Nephron (organoid): ENCODE measurements at regions not wholly inside any gene's neighbourhood (a gene's known extent, or its start where the extent isn't known, plus 50 kb on each side); places are given as distances from the start of the nearest gene placed in this dataset.
A peak's percentile ranks its signal among the peaks of the same experiment; 100 is the strongest.
"Not testable (repeated sequence)": the region's sequence is repeated elsewhere in the genome, so short reads cannot be mapped to it uniquely, and the experiment has no call there.

Source experiments
- H3K27ac Mint-ChIP-seq, 3 experiments: 2 replicates each; pipeline ENCODE4 v1.8.0; 2020; ENCODE audit warnings: mixed read lengths in 3 of 3, mild to moderate bottlenecking in 2 of 3, moderate library complexity in 1 of 3
- H3K27me3 Mint-ChIP-seq: 2 replicates; pipeline ENCODE4 v1.8.0; 2021; ENCODE audit warnings: low read depth, mild to moderate bottlenecking, moderate library complexity, mixed read lengths
- H3K36me3 Mint-ChIP-seq: 2 replicates; pipeline ENCODE4 v1.8.0; 2020; ENCODE audit warnings: low read depth, mixed read lengths
- H3K4me1 Mint-ChIP-seq: 2 replicates; pipeline ENCODE4 v1.8.0; 2020; ENCODE audit warnings: mixed read lengths
- H3K4me3 Mint-ChIP-seq, 3 experiments: 2 replicates each; pipeline ENCODE4 v1.8.0; 2020; ENCODE audit warnings: mild to moderate bottlenecking in 3 of 3, mixed read lengths in 3 of 3, moderate library complexity in 2 of 3
- H3K9me3 Mint-ChIP-seq: 2 replicates; pipeline ENCODE4 v1.8.0; 2020; ENCODE audit warnings: mixed read lengths
- TF ChIP-seq, protein P1 (sequence below), 3 experiments: fragments of 200-600 bp; sonication (generic); IDR thresholded peaks; one replicate each; pipeline ENCODE4 v1.5.0; 2021; ENCODE audit warnings: antibody characterized with exemption in 3 of 3; ENCODE audit not compliant: unreplicated experiment in 3 of 3

DNA sequence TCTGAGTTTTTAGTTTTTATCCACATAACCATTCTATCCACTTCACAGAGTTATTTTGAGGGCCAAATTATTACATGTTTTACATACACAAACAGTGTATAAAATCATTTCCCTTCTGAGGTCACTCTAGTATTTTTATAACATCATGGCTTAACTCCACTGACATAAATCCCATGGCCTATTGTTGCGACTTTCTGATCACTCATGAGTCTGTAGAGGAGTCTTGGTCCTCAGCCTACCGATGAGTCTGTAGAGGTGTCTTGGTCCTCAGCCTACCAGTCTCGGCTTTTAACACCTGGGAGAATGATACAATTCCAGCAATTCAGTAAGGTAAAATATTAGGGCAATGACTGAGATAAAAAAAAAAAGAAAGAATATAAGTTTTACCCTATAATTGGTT, 483.7 kb downstream of the USP25 start:
- Mint-ChIP-seq H3K4me3 (no peak overlapping the region), H3K4me1 (peaks cover 73% of the 10 kb centered on the region), H3K27ac (peak overlapping the region; percentile 70 to 95 (median 76)), H3K27me3 (no peaks in the 10 kb centered on the region), H3K36me3 (peaks cover 28% of the 10 kb centered on the region), H3K9me3 (no peaks in the 10 kb centered on the region)
- TF ChIP-seq, protein P1, sequence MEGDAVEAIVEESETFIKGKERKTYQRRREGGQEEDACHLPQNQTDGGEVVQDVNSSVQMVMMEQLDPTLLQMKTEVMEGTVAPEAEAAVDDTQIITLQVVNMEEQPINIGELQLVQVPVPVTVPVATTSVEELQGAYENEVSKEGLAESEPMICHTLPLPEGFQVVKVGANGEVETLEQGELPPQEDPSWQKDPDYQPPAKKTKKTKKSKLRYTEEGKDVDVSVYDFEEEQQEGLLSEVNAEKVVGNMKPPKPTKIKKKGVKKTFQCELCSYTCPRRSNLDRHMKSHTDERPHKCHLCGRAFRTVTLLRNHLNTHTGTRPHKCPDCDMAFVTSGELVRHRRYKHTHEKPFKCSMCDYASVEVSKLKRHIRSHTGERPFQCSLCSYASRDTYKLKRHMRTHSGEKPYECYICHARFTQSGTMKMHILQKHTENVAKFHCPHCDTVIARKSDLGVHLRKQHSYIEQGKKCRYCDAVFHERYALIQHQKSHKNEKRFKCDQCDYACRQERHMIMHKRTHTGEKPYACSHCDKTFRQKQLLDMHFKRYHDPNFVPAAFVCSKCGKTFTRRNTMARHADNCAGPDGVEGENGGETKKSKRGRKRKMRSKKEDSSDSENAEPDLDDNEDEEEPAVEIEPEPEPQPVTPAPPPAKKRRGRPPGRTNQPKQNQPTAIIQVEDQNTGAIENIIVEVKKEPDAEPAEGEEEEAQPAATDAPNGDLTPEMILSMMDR (IDR thresholded peaks at IDR 0.05; ENCODE audit: unreplicated experiment in 3 of 3), result no peak

DNA sequence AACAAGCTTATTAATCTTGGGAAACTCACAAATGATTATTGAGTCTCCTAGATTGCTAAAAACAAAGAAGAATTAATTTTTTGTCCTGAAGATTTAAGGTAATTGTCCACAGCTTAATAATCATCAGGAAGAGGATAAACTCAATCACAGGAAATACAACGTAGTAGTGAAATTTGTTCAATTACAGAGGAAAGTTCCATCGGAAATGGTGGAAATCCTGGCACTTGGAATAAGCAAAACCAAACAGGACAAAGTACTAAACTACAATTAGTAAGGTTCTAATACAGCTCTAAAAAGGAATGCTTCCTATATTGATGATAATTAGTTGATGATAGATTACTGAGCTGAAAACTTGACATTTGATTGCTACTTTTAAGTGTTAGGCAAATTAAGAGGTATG, 485.4 kb downstream of the USP25 start:
- peaks cover 23% of the 10 kb centered on the region for H3K36me3 Mint-ChIP-seq
- H3K27ac Mint-ChIP-seq, result peak overlapping the region; percentile 74 to 76 (median 75)
- H3K27me3 Mint-ChIP-seq, result no peaks in the 10 kb centered on the region
- peaks cover 62% of the 10 kb centered on the region for H3K4me1 Mint-ChIP-seq
- TF ChIP-seq, protein P1 (IDR thresholded peaks at IDR 0.05; ENCODE audit: unreplicated experiment in 3 of 3), result no peak
- no peak overlapping the region for H3K4me3 Mint-ChIP-seq
- H3K9me3 Mint-ChIP-seq, result no peaks in the 10 kb centered on the region

DNA sequence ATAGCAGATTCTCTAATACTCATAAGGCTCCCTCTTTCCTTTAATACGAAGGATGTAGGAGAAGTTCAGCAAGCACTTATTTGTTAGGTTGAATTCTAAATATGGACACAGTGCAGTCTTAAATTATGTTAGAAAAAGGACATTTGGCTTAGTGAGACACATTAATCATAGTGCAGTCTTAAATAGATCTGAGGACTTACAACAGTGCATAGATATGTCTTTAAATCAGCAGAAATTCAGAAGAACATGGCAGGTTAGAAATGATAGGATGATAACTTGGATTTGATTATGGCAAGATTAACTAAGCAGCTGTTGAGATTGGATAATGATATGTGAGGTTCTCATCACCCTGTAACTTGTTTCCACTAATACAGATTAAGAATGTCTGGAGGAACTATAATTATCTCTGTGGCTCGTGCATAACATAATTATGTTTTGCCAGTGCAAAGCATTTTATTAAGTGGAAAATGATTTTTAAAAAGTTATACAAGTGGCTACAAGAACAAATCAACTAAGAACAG, 485.9 kb downstream of the USP25 start:
- Mint-ChIP-seq H3K27ac (peak overlapping the region; percentile 74 to 76 (median 75)), H3K4me1 (peaks cover 59% of the 10 kb centered on the region), H3K4me3 (peak overlapping the region in 1 of 3 experiments; percentile 10), H3K27me3 (no peaks in the 10 kb centered on the region), H3K9me3 (no peaks in the 10 kb centered on the region), H3K36me3 (peaks cover 23% of the 10 kb centered on the region)
- TF ChIP-seq, protein P1 (IDR thresholded peaks at IDR 0.05; ENCODE audit: unreplicated experiment in 3 of 3), result no peak

DNA sequence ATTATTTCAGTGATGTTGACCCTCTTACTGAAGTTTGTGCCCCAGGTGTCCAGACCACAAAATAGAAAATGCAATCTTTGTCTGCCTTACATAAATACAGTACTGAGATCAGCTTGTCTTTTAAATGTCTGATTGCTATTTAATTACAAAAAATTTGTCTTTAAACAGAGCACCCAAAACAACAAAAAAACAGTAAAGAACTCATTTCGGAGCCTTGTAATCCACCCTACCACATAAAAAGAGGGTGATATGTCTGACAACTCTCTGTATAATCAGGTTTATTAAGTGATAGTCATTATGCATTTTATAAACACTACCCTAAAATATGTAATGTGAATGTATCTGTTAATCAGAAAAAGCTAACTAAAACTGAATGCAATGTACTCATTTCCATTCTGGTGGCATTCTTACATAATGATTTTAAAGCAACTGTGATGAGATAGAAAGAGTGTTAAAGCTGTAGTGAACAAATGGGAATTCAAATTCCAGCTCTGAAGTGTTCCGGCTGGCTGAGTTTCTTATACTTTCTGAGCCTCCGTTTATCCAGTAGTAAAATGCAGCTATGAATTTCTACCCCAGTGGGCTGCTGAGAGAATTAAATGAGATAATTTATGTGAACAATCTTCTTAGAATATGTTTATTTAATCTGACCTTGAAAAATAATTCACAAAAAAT, 486.6 kb downstream of the USP25 start:
- Mint-ChIP-seq H3K27me3 (no peaks in the 10 kb centered on the region), H3K9me3 (no peaks in the 10 kb centered on the region)

DNA sequence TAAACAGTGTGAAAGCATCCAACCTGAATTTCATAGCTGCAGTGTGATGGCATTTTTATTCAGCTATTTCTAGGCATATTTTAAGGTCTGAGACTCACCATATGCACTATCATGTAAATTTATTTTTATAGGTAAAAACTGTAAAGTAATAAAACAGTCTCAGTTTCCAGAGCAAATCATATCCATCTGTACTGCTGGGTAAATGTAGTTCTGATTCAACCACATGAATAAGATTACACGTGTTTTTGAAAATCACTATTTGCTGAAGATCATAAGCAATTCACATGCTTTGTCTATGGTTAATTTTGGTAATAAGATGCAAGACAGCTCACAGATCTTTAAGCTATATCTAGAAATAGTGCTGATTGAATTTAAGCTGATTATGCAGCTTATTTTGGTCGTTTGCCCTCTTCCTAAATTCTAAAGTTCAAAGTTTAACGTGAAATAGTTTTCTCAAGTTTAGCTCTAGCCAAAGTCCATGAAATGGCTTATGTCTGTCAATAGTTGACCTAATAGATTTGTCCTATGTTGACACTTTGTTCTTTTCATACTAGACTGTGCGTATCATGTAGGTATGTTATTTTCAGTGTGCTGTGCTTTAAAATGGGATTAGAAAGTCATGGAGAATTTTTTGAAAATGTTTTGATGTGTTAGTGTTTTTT, 489.0 kb downstream of the USP25 start:
- no peak overlapping the region for H3K4me3 Mint-ChIP-seq
- peaks cover 5% of the 10 kb centered on the region for H3K9me3 Mint-ChIP-seq
- H3K27ac Mint-ChIP-seq, result no peak overlapping the region
- H3K36me3 Mint-ChIP-seq, result peaks cover 22% of the 10 kb centered on the region
- peaks cover 32% of the 10 kb centered on the region for H3K4me1 Mint-ChIP-seq
- TF ChIP-seq, protein P1 (IDR thresholded peaks at IDR 0.05; ENCODE audit: unreplicated experiment in 3 of 3), result no peak
- H3K27me3 Mint-ChIP-seq, result no peaks in the 10 kb centered on the region

More for the DNA sequence above, 486.6 kb downstream of the USP25 start:
- Mint-ChIP-seq H3K27ac (peak overlapping the region; percentile 74 to 76 (median 75)), H3K36me3 (peaks cover 23% of the 10 kb centered on the region), H3K4me3 (no peak overlapping the region), H3K4me1 (peaks cover 56% of the 10 kb centered on the region)
- TF ChIP-seq, protein P1 (IDR thresholded peaks at IDR 0.05; ENCODE audit: unreplicated experiment in 3 of 3), result no peak

DNA sequence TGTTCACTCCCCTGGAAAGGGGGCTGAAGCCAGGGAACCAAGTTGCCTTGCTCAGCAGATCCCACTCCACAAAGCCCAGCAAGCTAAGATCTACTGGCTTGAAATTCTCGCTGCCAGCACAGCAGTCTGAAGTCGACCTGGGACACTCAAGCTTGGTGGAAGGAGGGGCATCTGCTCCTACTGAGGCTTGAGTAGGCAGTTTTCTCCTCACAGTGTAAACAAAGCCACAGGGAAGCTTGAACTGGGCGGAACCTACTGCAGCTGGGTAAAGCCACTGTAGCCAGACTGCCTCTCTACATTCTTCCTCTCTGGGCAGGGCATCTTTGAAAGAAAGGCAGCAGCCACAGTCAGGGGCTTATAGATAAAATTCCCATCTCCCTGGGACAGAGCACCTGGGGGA, 495.0 kb downstream of the USP25 start:
- Mint-ChIP-seq H3K36me3 (peaks cover 68% of the 10 kb centered on the region), H3K9me3 (peaks cover 58% of the 10 kb centered on the region)
- H3K4me3 Mint-ChIP-seq, H3K4me1 Mint-ChIP-seq, H3K27ac Mint-ChIP-seq, H3K27me3 Mint-ChIP-seq: not testable (repeated sequence)
